ENCODE measurements at regions not wholly inside any gene's neighbourhood (a gene's known extent, or its start where the extent isn't known, plus 50 kb on each side); places are given as distances from the start of the nearest gene placed in this dataset.

DNA sequence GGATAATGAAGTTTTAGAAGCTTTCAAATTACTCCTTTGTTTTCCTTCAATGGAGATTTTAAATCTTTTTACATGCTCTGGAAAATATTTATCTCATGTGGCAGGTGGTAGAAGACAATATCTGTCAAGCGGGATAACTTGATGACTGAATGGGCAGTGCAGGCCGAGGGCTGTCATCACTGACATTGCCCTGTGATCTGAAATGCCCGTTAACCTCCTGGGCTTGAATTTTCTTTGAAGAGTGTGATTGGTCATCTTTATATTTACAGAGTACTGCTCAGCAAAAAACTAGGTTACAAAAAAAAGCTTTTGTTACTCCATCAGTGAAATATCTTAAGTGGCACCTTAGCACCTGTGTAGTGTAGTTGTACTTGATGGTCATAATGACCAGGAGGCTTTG lies 147.5 kb downstream of the GATB start:
- intact Hi-C loops (cut with DNase I): no loop called here
- Histone ChIP-seq H3K4me3 (no peak overlapping the region), H3K9me3 (no peaks in the 10 kb centered on the region), H3K27ac (no peak overlapping the region), H3K27me3 (no peaks in the 10 kb centered on the region), H3K36me3 (no peaks in the 10 kb centered on the region), H3K4me1 (no peaks in the 10 kb centered on the region)
- TF ChIP-seq, protein P1, sequence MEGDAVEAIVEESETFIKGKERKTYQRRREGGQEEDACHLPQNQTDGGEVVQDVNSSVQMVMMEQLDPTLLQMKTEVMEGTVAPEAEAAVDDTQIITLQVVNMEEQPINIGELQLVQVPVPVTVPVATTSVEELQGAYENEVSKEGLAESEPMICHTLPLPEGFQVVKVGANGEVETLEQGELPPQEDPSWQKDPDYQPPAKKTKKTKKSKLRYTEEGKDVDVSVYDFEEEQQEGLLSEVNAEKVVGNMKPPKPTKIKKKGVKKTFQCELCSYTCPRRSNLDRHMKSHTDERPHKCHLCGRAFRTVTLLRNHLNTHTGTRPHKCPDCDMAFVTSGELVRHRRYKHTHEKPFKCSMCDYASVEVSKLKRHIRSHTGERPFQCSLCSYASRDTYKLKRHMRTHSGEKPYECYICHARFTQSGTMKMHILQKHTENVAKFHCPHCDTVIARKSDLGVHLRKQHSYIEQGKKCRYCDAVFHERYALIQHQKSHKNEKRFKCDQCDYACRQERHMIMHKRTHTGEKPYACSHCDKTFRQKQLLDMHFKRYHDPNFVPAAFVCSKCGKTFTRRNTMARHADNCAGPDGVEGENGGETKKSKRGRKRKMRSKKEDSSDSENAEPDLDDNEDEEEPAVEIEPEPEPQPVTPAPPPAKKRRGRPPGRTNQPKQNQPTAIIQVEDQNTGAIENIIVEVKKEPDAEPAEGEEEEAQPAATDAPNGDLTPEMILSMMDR (IDR thresholded peaks at IDR 0.05): no peak
- DNase-seq (ENCODE audit: low spot score in 2 of 2): no peak

DNA sequence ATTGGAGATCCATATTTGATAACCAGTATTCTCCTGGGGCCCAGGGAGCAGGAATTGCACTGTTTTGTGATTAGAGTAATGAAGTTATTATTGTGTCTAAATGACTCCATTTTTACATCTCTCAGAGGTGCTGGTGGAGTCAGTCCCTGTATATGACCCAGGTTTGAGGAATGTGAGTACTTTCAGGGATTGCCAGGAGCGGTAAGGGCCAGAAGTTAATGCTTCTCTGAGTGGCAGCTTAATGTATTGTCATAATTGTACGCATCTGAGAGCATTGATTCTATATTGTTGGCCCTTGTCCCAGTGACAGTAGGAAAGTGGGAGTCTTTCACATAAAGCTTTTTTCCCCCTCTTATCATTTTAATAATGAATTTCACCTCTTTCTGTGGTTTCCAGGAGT lies 146.2 kb downstream of the GATB start:
- H3K9me3 ChIP-seq: no peaks in the 10 kb centered on the region
- TF ChIP-seq, protein P1 (IDR thresholded peaks at IDR 0.05): no peak
- no peaks in the 10 kb centered on the region for H3K36me3 ChIP-seq
- H3K4me3 ChIP-seq: no peak overlapping the region
- intact Hi-C loops (cut with DNase I): no loop called here
- no peaks in the 10 kb centered on the region for H3K4me1 ChIP-seq
- DNase-seq (ENCODE audit: low spot score in 2 of 2): no peak
- no peaks in the 10 kb centered on the region for H3K27me3 ChIP-seq
- no peak overlapping the region for H3K27ac ChIP-seq

DNA sequence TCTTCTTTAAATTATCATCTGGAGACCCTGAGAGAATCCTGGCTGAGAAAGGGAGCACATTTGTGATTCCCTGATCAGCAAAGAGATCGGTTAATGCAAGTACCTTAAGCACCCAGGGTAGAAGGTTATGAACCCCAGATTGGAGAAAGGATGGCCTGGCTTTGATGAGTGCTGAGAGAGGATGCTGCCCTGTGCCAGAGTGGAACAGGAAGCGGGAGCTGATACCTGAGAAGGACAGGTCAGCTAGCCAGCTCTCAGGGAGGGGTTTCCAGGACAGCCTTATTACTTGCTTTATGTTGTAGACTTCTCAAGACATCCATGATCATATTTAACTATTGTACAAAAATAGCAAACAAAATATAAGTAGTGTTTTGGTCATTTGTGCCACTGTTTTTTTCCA lies 141.9 kb downstream of the GATB start:
- intact Hi-C loops (cut with DNase I): no loop called here
- no peak overlapping the region for H3K4me3 ChIP-seq
- no peak overlapping the region for H3K27ac ChIP-seq
- DNase-seq (ENCODE audit: low spot score in 2 of 2): no peak
- no peaks in the 10 kb centered on the region for H3K9me3 ChIP-seq
- TF ChIP-seq, protein P1 (IDR thresholded peaks at IDR 0.05): no peak
- no peaks in the 10 kb centered on the region for H3K36me3 ChIP-seq
- no peaks in the 10 kb centered on the region for H3K4me1 ChIP-seq
- no peaks in the 10 kb centered on the region for H3K27me3 ChIP-seq

DNA sequence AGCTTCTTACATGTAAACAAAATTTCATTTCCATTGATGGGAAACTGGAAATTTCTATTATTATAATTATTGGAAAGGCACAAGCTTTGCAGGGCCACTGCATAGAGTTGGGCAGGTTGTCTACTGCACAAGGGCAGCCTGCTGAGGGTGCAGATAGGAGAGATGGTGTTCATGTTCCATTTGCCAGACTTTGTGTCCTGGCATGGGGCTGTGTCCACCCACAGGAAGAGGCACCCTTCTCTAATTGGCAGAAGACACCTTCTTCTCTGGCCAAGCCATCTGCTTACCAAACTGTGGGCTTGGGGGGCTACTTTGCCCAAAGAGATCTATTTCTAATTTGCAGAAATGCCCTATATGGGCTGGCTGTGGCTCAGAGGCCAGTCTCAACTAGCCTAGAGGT lies 140.7 kb downstream of the GATB start:
- Histone ChIP-seq H3K27ac (no peak overlapping the region), H3K4me3 (no peak overlapping the region), H3K9me3 (no peaks in the 10 kb centered on the region), H3K4me1 (no peaks in the 10 kb centered on the region), H3K36me3 (no peaks in the 10 kb centered on the region), H3K27me3 (no peaks in the 10 kb centered on the region)
- TF ChIP-seq, protein P1 (IDR thresholded peaks at IDR 0.05): no peak
- intact Hi-C loops (cut with DNase I): no loop called here
- no peak for DNase-seq (ENCODE audit: low spot score in 2 of 2)
